Esophagus muscularis mucosa (tissue), 3 donors: ENCODE measurements at regions not wholly inside any gene's neighbourhood (a gene's known extent, or its start where the extent isn't known, plus 50 kb on each side); places are given as distances from the start of the nearest gene placed in this dataset.

Experiments
- POLR2A ChIP-seq: fragments of 450-650 bp; IDR thresholded peaks from one replicate; pipeline ENCODE4 v1.6.1; 2017; ENCODE audit warnings: antibody characterized with exemption, moderate library complexity, mild to moderate bottlenecking, low read depth
- POLR2AphosphoS5 ChIP-seq, 2 donors: sonication (generic); formaldehyde crosslinking; IDR thresholded peaks; one replicate each; pipeline ENCODE4 v1.6.1; 2017; ENCODE audit warnings: antibody characterized with exemption in 2 of 2
- TF ChIP-seq, protein P1 (sequence below), 3 experiments: fragments of 200-600 bp in 2 of 3; fragments of 450-650 bp in 1 of 3; sonication (generic) in 2 of 3; IDR thresholded peaks; one replicate each; pipeline ENCODE4 v1.5.1; 2017 to 2019; ENCODE audit warnings: antibody characterized with exemption in 3 of 3, mild to moderate bottlenecking in 2 of 3, moderate library complexity in 1 of 3

DNA sequence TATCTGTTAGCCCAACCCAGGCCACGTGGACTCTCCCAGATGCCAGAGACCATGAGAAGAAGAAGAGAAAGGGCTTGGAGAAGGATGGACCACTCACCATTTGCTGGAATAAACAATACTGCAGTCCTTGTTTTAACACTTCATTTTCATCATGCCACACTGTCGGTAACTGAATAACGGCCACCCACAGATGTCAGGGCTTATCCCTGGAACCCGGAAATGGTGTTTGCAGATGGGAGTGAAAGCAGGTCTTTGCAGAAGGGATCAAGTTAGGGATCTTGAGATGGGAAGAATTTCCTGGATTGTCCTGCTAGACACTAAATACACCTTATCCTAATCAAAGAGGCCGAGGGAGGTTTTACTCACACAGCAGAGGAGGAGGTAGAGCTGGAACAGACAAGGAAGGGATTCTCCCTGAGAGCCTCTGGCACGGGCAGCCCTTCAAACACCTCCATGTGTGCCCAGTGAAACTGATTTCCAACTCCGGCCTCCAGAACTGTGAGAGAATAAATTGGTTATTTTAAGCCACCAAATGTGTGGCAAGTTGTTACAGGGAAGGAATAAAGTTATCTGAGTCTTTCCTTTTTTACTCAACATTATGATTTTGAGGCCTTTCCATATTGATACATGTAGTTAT is 56.3 kb upstream of the SFMBT2 start:
- TF ChIP-seq, protein P1, sequence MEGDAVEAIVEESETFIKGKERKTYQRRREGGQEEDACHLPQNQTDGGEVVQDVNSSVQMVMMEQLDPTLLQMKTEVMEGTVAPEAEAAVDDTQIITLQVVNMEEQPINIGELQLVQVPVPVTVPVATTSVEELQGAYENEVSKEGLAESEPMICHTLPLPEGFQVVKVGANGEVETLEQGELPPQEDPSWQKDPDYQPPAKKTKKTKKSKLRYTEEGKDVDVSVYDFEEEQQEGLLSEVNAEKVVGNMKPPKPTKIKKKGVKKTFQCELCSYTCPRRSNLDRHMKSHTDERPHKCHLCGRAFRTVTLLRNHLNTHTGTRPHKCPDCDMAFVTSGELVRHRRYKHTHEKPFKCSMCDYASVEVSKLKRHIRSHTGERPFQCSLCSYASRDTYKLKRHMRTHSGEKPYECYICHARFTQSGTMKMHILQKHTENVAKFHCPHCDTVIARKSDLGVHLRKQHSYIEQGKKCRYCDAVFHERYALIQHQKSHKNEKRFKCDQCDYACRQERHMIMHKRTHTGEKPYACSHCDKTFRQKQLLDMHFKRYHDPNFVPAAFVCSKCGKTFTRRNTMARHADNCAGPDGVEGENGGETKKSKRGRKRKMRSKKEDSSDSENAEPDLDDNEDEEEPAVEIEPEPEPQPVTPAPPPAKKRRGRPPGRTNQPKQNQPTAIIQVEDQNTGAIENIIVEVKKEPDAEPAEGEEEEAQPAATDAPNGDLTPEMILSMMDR (IDR thresholded peaks at IDR 0.05), result no peak
- TF ChIP-seq POLR2AphosphoS5 (IDR thresholded peaks at IDR 0.05), result no peak
- TF ChIP-seq POLR2A, result no peak
